ENCODE measurements at regions not wholly inside any gene's neighbourhood (a gene's known extent, or its start where the extent isn't known, plus 50 kb on each side); places are given as distances from the start of the nearest gene placed in this dataset.

GRCh38 chr2:62370321-62371250 lies 135.4 kb downstream of the TMEM17 start:
- TF ChIP-seq CTCF (IDR thresholded peaks at IDR 0.05), result no peak
- no peak for TF ChIP-seq EZH2 (IDR thresholded peaks at IDR 0.05; ENCODE audit: borderline replicate concordance, insufficient read depth, low read depth, low read length, poor library complexity, severe bottlenecking)

Measured in B cell (primary cell).